ENCODE measurements at regions not wholly inside any gene's neighbourhood (a gene's known extent, or its start where the extent isn't known, plus 50 kb on each side); places are given as distances from the start of the nearest gene placed in this dataset.

DNA sequence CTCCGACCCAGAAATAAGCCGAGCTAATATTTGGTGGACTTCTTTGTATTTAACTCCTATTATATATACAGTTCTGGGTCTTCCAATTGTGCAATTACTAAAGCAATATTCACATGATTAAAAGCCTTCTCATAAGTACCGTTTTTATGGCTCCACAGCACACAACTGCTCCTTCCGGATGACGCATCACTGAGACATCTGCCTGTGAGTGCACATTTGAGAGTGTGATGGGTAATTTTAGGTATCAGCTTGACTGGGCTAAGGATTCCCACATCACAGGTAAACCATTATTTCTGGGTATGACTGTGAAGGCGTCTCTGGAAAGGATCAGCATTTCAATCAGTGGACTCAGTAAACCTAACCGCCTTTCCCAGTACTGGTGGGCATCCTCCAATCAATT, 77.5 kb upstream of the SYK start:
- H3K27ac ChIP-seq = no peak overlapping the region
- no peak for TF ChIP-seq POLR2A (IDR thresholded peaks at IDR 0.05)
- TF ChIP-seq, protein P1, sequence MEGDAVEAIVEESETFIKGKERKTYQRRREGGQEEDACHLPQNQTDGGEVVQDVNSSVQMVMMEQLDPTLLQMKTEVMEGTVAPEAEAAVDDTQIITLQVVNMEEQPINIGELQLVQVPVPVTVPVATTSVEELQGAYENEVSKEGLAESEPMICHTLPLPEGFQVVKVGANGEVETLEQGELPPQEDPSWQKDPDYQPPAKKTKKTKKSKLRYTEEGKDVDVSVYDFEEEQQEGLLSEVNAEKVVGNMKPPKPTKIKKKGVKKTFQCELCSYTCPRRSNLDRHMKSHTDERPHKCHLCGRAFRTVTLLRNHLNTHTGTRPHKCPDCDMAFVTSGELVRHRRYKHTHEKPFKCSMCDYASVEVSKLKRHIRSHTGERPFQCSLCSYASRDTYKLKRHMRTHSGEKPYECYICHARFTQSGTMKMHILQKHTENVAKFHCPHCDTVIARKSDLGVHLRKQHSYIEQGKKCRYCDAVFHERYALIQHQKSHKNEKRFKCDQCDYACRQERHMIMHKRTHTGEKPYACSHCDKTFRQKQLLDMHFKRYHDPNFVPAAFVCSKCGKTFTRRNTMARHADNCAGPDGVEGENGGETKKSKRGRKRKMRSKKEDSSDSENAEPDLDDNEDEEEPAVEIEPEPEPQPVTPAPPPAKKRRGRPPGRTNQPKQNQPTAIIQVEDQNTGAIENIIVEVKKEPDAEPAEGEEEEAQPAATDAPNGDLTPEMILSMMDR (IDR thresholded peaks at IDR 0.05) = no peak
- no peak overlapping the region for H3K4me3 ChIP-seq
- no peaks in the 10 kb centered on the region for H3K36me3 ChIP-seq (replicated peaks in 1 of 2)
- no peaks in the 10 kb centered on the region for H3K9me3 ChIP-seq (replicated peaks in 1 of 3)
- 75 to 82% (median 82%) methylated on average over 7 of the region's 7 CpGs for WGBS, 4 donors
- no peak for DNase-seq
- H3K27me3 ChIP-seq = no peaks in the 10 kb centered on the region
- intact Hi-C loops (cut with DNase I) = no loop called here
- H3K4me1 ChIP-seq (replicated peaks in 1 of 2) = no peaks in the 10 kb centered on the region

DNA sequence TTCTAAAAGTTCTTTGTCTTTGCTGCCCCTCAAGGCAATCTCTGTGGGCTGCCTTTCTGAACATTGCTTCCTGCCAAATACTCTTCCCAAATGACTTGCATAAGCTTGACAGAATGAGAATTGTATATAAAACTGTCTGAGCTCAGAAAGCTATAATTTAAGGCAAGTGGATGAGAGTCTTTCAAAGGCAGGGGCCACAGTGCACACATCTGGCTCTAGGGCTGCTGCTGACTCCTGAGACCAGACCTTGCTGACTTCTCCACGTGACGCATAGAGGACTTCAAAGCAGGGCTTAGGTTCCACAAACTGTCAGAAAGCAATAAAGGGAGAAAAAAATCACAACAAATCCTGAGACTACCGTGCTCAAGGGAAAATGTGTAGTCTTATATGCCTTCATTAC, 79.4 kb upstream of the DIRAS2 start:
- Histone ChIP-seq H3K27me3 (no peaks in the 10 kb centered on the region), H3K4me1 (replicated peaks in 1 of 2) (no peaks in the 10 kb centered on the region), H3K4me3 (no peak overlapping the region), H3K27ac (no peak overlapping the region), H3K9me3 (replicated peaks in 1 of 3) (no peaks in the 10 kb centered on the region), H3K36me3 (replicated peaks in 1 of 2) (no peaks in the 10 kb centered on the region)
- 22 to 34% (median 24%) methylated on average over 3 of the region's 3 CpGs for WGBS, 4 donors
- intact Hi-C loops (cut with DNase I) = no loop called here
- no peak for TF ChIP-seq POLR2A (IDR thresholded peaks at IDR 0.05)
- TF ChIP-seq, protein P1 (IDR thresholded peaks at IDR 0.05) = no peak
- DNase-seq = no peak

DNA sequence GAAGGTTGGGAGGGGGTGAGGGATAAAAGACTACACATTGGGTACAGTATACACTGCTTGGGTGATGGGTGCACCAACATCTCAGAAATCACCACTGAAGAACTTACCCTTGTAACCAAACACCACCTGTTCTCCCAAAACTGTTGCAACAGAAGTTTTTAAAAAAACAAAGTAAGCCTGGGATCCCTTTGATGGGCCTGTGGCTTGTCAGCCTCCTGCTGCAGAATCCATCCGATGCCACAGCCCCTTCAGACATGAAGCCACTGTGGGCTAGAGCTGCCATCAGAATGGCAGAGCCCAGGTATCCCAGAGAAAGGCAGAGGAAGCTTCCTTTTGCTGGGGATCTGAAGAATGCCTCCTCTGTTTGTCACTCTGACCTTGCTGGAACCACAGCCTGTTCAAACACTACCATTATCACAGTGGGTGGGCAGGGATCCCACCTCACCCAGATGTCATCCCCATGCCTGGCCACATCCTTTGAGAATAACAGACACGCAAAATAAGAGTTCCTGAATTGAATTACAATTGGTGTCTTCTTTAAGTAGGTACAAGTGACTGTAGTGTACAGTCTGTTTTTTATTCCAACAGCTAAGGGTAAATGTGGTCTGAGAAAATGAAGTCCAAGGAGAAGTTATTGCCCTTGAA, 78.1 kb upstream of the DIRAS2 start:
- no peak for TF ChIP-seq POLR2A (IDR thresholded peaks at IDR 0.05)
- TF ChIP-seq, protein P1 (IDR thresholded peaks at IDR 0.05) = no peak
- DNase-seq = no peak
- Histone ChIP-seq H3K4me1 (replicated peaks in 1 of 2) (no peaks in the 10 kb centered on the region), H3K9me3 (replicated peaks in 1 of 3) (no peaks in the 10 kb centered on the region), H3K27ac (no peak overlapping the region), H3K4me3 (no peak overlapping the region), H3K36me3 (replicated peaks in 1 of 2) (no peaks in the 10 kb centered on the region), H3K27me3 (no peaks in the 10 kb centered on the region)
- intact Hi-C loops (cut with DNase I) = no loop called here
- WGBS, 4 donors = 70 to 83% (median 73%) methylated on average over 2 of the region's 2 CpGs

DNA sequence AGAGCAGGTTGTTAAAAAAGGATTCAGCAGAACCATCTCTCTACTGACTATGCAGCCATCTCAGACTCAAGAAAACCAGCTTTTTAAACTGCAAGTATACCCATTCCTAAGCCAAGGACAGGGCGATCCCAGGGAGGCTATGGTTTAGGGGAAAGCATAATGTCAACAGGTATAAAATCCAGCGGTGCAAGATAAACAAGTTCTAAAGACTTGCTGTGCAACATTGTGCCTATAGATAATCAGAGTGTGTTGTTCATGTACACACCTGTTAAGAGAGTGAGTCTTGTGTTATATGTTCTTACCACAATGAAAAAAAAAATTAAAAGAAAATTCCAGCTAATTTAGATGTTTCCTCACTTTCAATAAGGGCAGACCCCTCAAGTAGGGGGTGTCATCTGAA, 63.6 kb upstream of the DIRAS2 start:
- H3K9me3 ChIP-seq (replicated peaks in 1 of 3) = no peaks in the 10 kb centered on the region
- WGBS, 4 donors = 84 to 92% (median 88%) methylated on average over 2 of the region's 2 CpGs
- TF ChIP-seq, protein P1 (IDR thresholded peaks at IDR 0.05) = no peak
- no peak for TF ChIP-seq POLR2A (IDR thresholded peaks at IDR 0.05)
- no peak for DNase-seq
- no peaks in the 10 kb centered on the region for H3K27me3 ChIP-seq
- no peaks in the 10 kb centered on the region for H3K36me3 ChIP-seq (replicated peaks in 1 of 2)
- no peak overlapping the region for H3K4me3 ChIP-seq
- intact Hi-C loops (cut with DNase I) = no loop called here
- H3K27ac ChIP-seq = no peak overlapping the region
- H3K4me1 ChIP-seq (replicated peaks in 1 of 2) = no peaks in the 10 kb centered on the region

All from adrenal gland (tissue), 9 donors.